H9 (cell line): ENCODE measurements at regions not wholly inside any gene's neighbourhood (a gene's known extent, or its start where the extent isn't known, plus 50 kb on each side); places are given as distances from the start of the nearest gene placed in this dataset.

Experiments
- DNase-seq: peaks from one replicate; pipeline ENCODE4 v3.0.0-alpha.2; 2017
- H2AFZ ChIP-seq: one replicate; pipeline ENCODE4 v1.6.1; 2013; ENCODE audit warnings: mild to moderate bottlenecking, low read length, control low read depth, moderate library complexity
- H2AK5ac ChIP-seq: 2 replicates; pipeline ENCODE4 v1.6.1; 2013; ENCODE audit warnings: low read length, control low read depth, mixed read lengths; ENCODE audit not compliant: insufficient read length
- H2BK120ac ChIP-seq: one replicate; pipeline ENCODE4 v1.6.1; 2013; ENCODE audit warnings: low read depth, mild to moderate bottlenecking, low read length, control low read depth, inconsistent platforms; ENCODE audit not compliant: poor library complexity, severe bottlenecking
- H2BK12ac ChIP-seq: 2 replicates; pipeline ENCODE4 v1.6.1; 2013; ENCODE audit warnings: low read length, control low read depth, mixed read lengths, low read depth; ENCODE audit not compliant: insufficient read length
- H2BK15ac ChIP-seq: 2 replicates; pipeline ENCODE4 v1.6.1; 2013; ENCODE audit warnings: low read depth, low read length, control low read depth
- H2BK20ac ChIP-seq: one replicate; pipeline ENCODE4 v1.6.1; 2013; ENCODE audit warnings: low read depth, mild to moderate bottlenecking, low read length, control low read depth, inconsistent platforms; ENCODE audit not compliant: poor library complexity, severe bottlenecking
- H2BK5ac ChIP-seq: 2 replicates; pipeline ENCODE4 v1.6.1; 2013; ENCODE audit warnings: low read length, control low read depth, mixed read lengths; ENCODE audit not compliant: insufficient read length
- H3K14ac ChIP-seq: 2 replicates; pipeline ENCODE4 v1.6.1; 2013; ENCODE audit warnings: low read length, control low read depth; ENCODE audit not compliant: insufficient read depth
- H3K18ac ChIP-seq: 2 replicates; pipeline ENCODE4 v1.6.1; 2013; ENCODE audit warnings: low read depth, mild to moderate bottlenecking, mixed read lengths, low read length, control low read depth; ENCODE audit not compliant: insufficient read length
- H3K23ac ChIP-seq: 2 replicates; pipeline ENCODE4 v1.6.1; 2013; ENCODE audit warnings: low read length, control low read depth, mixed read lengths, low read depth; ENCODE audit not compliant: insufficient read length
- H3K23me2 ChIP-seq: 2 replicates; pipeline ENCODE4 v1.6.1; 2013; ENCODE audit warnings: low read depth, mild to moderate bottlenecking, mixed read lengths, low read length, control low read depth; ENCODE audit not compliant: insufficient read length, poor library complexity, severe bottlenecking
- H3K27ac ChIP-seq: 2 replicates; pipeline ENCODE4 v1.5.1; 2013; ENCODE audit warnings: low read length, control low read depth, mixed read lengths, low read depth; ENCODE audit not compliant: insufficient read length
- H3K27me3 ChIP-seq: 2 replicates; pipeline ENCODE4 v1.6.1; 2013; ENCODE audit warnings: low read length, control low read depth, inconsistent platforms; ENCODE audit not compliant: insufficient read depth
- H3K4ac ChIP-seq: 2 replicates; pipeline ENCODE4 v1.6.1; 2013; ENCODE audit warnings: low read depth, mild to moderate bottlenecking, control low read depth, inconsistent platforms, low read length, moderate library complexity
- H3K4me1 ChIP-seq: 2 replicates; pipeline ENCODE4 v1.6.1; 2013; ENCODE audit warnings: low read length, control low read depth, inconsistent platforms; ENCODE audit not compliant: insufficient read depth
- H3K4me2 ChIP-seq: 2 replicates; pipeline ENCODE4 v1.6.1; 2013; ENCODE audit warnings: low read length, control low read depth, mixed read lengths; ENCODE audit not compliant: insufficient read length, insufficient read depth
- H3K56ac ChIP-seq: 2 replicates; pipeline ENCODE4 v1.6.1; 2013; ENCODE audit warnings: low read depth, mild to moderate bottlenecking, mixed read lengths, low read length, control low read depth; ENCODE audit not compliant: insufficient read length
- H3K79me1 ChIP-seq: 2 replicates; pipeline ENCODE4 v1.6.1; 2013; ENCODE audit warnings: low read depth, mild to moderate bottlenecking, moderate library complexity, low read length, control low read depth, inconsistent platforms; ENCODE audit not compliant: insufficient read depth, poor library complexity, severe bottlenecking
- H3K79me2 ChIP-seq: 2 replicates; pipeline ENCODE4 v1.6.1; 2013; ENCODE audit warnings: low read length, control low read depth, inconsistent platforms; ENCODE audit not compliant: insufficient read depth
- H3K9ac ChIP-seq: 2 replicates; pipeline ENCODE4 v1.6.1; 2013; ENCODE audit warnings: low read length, control low read depth, mixed read lengths; ENCODE audit not compliant: insufficient read length; ENCODE audit errors: extremely low read depth
- H3K9me3 ChIP-seq: one replicate; pipeline ENCODE4 v1.6.1; 2013; ENCODE audit warnings: low read depth, low read length, inconsistent platforms; ENCODE audit not compliant: control insufficient read depth
- H3T11ph ChIP-seq: one replicate; pipeline ENCODE4 v1.6.1; 2013; ENCODE audit warnings: mild to moderate bottlenecking, low read length, control low read depth, inconsistent platforms
- H4K20me1 ChIP-seq: one replicate; pipeline ENCODE4 v1.6.1; 2013; ENCODE audit not compliant: control insufficient read depth, insufficient read length, insufficient read depth
- H4K5ac ChIP-seq: 2 replicates; pipeline ENCODE4 v1.6.1; 2013; ENCODE audit warnings: low read depth, mild to moderate bottlenecking, mixed read lengths, low read length, control low read depth; ENCODE audit not compliant: insufficient read length
- H4K8ac ChIP-seq: replicated peaks from 2 replicates; pipeline ENCODE4 v1.6.1; 2013; ENCODE audit warnings: low read length, control low read depth, mixed read lengths, low read depth; ENCODE audit not compliant: insufficient read length
- H4K91ac ChIP-seq: 2 replicates; pipeline ENCODE4 v1.6.1; 2013; ENCODE audit warnings: low read depth, mild to moderate bottlenecking, moderate library complexity, mixed read lengths, low read length, control low read depth; ENCODE audit not compliant: insufficient read length
- H3K27ac Mint-ChIP-seq, 3 experiments: 2 replicates in 2 of 3; 3 replicates in 1 of 3; pipeline ENCODE4 v1.8.0; 2020 to 2021; ENCODE audit warnings: mixed read lengths in 3 of 3, mild to moderate bottlenecking in 1 of 3, moderate library complexity in 1 of 3
- H3K27me3 Mint-ChIP-seq: 2 replicates; pipeline ENCODE4 v1.8.0; 2021; ENCODE audit warnings: low read depth, mild to moderate bottlenecking, moderate library complexity, mixed read lengths
- H3K36me3 Mint-ChIP-seq, 3 experiments: 2 replicates in 2 of 3; 3 replicates in 1 of 3; pipeline ENCODE4 v1.8.0; 2020 to 2021; ENCODE audit warnings: low read depth in 3 of 3, mixed read lengths in 3 of 3; ENCODE audit not compliant: insufficient read depth in 1 of 3
- H3K4me1 Mint-ChIP-seq, 2 experiments: 2 replicates each; pipeline ENCODE4 v1.8.0; 2020; ENCODE audit warnings: mixed read lengths in 2 of 2
- H3K4me3 Mint-ChIP-seq, 2 experiments: 2 replicates in 1 of 2; 3 replicates in 1 of 2; pipeline ENCODE4 v1.8.0; 2020 to 2021; ENCODE audit warnings: mild to moderate bottlenecking in 2 of 2, mixed read lengths in 2 of 2, moderate library complexity in 1 of 2
- H3K9me3 Mint-ChIP-seq, 2 experiments: 2 replicates in 1 of 2; 3 replicates in 1 of 2; pipeline ENCODE4 v1.8.0; 2020; ENCODE audit warnings: mild to moderate bottlenecking in 2 of 2, mixed read lengths in 2 of 2, moderate library complexity in 1 of 2
- CTCF ChIP-seq: fragments of 200-600 bp; sonication (generic); conservative IDR thresholded peaks from 3 replicates; pipeline ENCODE4 v1.8.0; 2021; ENCODE audit warnings: antibody characterized with exemption, mild to moderate bottlenecking

GRCh38 chrX:96246436-96246835, 438.2 kb upstream of the DIAPH2 start:
- Histone ChIP-seq H3K79me1 (no peaks in the 10 kb centered on the region), H2BK120ac (no peak overlapping the region), H4K8ac (no peak overlapping the region), H4K20me1 (no peaks in the 10 kb centered on the region), H3K18ac (no peak overlapping the region), H2BK20ac (no peak overlapping the region), H3K14ac (no peak overlapping the region), H3K79me2 (no peaks in the 10 kb centered on the region), H3K56ac (no peak overlapping the region), H3K9me3 (no peaks in the 10 kb centered on the region), H3K23ac (no peak overlapping the region), H2BK15ac (no peak overlapping the region), H3K23me2 (no peaks in the 10 kb centered on the region), H3T11ph (no peak overlapping the region), H4K91ac (no peak overlapping the region), H3K9ac (no peak overlapping the region), H3K27ac (no peak overlapping the region), H2BK5ac (no peak overlapping the region), H2BK12ac (no peak overlapping the region), H3K4ac (no peak overlapping the region), H3K27me3 (no peaks in the 10 kb centered on the region), H3K4me2 (no peak overlapping the region), H2AK5ac (no peak overlapping the region), H3K4me1 (no peaks in the 10 kb centered on the region; the same call in 1 of the 2 replicates), H2AFZ (no peak overlapping the region), H4K5ac (no peak overlapping the region)
- no peak for TF ChIP-seq CTCF
- Mint-ChIP-seq H3K4me3 (no peak overlapping the region), H3K27me3 (no peaks in the 10 kb centered on the region), H3K27ac (no peak overlapping the region), H3K4me1 (peaks cover 15 to 16% of the 10 kb centered on the region in 2 experiments), H3K36me3 (no peaks in the 10 kb centered on the region; a peak in 1 of 7 replicates), H3K9me3 (no peaks in the 10 kb centered on the region)
- no peak for DNase-seq
